ENCODE measurements at regions not wholly inside any gene's neighbourhood (a gene's known extent, or its start where the extent isn't known, plus 50 kb on each side); places are given as distances from the start of the nearest gene placed in this dataset.

DNA sequence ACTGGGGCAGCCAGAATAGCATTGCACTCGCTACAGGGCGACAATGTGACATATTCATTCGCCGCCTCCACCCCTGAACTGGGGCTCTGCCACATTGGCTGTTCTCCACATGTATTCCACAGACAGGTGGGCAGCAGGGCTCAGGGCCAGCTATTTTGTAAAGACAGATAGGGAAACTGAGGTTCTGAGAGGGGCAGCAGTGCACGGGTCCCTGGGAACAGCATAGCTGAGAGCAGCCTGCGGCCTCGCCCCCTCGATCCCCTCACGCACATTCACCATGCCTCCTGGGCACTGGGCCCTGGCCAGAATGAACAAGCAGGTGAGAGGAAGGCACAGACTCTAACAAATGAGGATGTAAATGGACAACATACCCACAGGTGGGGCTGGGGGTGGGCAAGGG, 75.0 kb upstream of the SPATA12 start:
- DNase-seq (ENCODE audit: low spot score), result no peak

DNA sequence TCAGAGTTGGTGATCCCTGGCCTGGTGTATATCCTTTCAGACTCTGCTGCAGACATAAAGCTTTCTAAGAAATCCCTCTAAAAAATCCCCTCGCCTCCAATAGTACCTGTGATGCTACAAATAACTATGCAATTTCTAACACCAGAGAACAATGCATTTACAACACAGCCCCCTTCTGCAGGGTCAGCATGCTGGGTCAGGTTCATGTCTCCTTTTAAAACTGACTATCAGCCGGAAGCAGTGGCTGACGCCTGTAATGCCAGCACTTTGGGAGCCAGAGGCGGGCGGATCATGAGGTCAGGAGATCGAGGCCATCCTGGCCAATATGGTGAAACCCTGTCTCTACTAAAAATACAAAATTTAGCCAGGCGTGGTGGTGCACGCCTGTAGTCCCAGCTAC, 77.0 kb upstream of the SPATA12 start:
- DNase-seq (ENCODE audit: low spot score), result no peak

DNA sequence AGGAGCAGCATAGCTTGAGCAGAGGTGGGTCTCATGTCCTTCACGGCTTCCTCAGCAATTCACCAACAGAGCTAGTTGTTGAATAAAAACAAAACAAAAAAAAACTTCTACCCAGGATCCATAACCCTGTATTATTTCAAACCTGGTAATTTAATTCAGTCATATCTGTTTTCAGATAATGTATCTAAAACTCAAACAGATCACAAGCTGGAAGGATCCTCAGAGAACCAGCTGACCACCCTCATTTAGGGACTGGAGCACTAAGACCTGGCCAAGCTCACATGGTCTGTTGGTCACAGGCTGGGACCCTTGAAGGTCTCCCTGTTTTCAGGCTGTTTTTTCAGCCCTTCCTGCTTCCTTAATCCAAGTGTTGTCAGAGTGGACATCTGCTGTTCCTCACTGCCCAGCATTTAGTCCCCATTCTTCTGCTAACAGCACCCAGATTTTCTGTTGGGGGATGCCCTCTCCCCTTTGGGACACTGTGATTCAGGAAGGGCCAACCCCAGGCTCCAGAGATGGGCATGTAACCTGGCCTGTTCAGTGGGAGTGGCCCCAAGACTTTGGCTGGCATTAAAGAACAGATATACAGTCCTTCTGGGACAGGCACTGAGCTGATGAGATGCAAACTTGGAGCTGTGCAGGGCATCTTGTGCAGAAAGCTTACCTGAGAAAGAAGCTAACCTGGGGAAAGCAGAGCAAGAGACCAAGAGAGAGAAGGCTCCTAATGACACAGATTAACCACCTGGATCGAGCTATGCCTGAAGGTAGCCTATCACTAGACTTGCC, 78.8 kb upstream of the SPATA12 start:
- no peak for DNase-seq (ENCODE audit: low spot score)

DNA sequence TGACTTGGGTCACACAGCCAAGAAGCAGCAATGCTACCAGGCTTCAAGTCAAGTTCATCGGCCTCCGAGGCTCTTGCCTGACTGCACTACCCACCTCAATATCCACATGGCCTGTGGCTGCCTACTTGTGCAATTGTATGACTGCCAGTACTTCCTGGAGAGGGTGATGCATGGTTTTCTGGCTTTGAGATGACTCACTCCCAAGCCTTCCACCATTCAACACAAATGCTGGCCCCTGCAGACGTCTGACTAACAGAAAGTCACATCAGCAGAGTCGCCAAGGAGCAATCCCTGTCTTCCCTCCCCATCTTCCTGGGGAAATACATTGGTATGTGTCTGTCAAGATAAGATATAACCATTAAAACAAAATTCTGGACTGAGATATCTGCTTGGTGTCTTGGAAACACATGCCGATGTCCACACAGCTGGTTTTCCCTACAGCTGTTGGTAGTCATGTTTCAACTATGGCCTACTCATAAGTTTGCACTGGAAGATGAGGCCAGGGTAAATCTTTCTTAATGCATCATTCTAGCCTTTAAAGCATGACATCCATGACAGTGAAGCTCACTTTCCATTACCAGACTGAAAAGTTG, 79.6 kb upstream of the SPATA12 start:
- DNase-seq (ENCODE audit: low spot score), result no peak

DNA sequence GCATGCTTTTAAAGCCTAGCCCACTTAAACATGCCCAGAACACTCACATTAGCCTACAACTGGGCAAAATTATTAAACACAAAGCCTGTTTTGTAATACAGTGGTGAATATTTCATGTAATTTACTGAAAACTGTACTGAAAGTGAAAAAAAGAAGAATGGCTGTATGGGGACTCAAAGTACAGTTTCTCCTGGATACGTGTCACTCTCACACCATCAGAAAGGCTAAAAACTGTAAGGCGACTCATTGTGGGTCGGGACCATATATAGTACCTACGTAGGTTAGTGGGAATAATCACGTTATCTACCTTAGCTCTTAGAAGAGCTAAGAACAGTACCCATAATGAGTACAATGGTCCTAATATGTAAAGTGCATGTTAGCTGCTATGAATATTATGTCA, 80.2 kb upstream of the SPATA12 start:
- no peak for DNase-seq (ENCODE audit: low spot score)

DNA sequence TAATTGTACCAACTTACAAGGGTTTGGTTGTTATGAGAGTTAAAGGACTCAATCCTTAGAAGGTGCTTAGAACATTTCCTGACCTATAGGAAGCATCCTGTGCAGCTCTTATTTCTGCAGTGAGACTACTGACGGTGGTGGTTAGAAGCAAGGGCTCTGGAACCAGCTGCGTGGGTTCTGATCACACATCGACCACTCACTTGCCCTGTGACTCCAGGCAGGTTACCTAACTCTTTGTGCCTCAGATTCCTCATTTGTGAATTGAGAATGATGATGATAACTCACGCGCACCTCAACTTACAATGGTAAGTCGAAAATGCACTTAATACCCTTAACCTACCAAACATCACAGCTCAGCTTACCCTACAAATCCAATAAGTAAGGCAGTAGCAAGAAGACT, 80.7 kb upstream of the SPATA12 start:
- DNase-seq (ENCODE audit: low spot score), result no peak

DNA sequence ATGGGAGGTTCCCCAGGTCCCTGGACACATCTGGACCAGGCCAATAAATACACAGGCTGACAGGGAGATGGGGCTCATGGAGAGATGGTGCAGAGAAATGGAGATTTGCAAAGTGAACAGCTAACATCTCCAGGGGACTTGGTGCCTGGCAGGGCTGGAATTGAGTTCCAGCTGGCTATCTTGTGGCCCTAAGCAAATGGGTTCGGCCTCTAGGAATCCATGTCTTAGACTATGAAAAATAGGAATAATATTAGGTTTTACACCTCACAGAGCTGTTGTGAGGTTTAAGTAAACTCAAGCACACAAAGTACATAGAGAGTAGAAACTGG, 82.9 kb upstream of the SPATA12 start:
- DNase-seq (ENCODE audit: low spot score), result no peak

DNA sequence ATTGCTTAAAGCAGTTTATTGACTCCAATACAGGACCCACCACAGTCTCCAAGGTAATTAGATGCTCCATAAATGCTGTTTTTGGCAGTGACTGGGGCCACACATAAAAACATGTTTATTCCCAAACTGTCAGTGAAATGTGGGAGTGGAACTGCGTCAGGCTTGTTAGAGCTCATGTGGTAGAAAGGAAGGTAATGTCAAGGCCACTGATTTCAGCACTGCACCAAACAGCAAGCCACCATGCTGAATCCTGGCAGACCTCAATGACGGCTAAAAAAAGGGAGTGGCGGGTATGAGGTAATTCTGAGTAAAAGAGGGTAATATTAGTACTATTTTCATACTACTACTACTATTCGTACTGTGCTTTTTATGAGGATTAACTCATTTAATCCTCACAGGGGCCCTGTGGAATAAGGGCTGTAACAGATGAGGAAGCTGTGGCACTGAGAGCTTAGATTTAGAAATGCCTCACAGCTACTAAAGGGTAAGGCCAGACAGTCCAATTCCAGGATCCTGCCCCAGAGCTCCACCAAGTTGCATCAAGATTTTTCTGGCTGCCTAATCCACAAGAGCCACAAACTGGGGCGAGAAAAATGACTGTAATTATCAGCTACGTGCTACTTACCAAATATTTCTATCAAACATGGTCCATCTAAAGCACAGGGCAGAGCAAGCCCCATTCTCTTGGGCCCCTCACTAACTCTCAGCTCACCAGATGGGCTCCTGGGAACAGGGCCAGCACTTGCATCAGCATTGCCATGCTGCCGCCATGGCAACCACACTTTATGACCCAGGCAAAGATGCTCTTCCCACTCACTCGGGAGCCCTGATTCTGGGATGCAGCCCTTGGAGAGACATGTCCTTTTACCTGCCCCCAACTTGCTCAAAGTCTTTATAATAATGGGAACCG, 83.6 kb upstream of the SPATA12 start:
- no peak for DNase-seq (ENCODE audit: low spot score)

DNA sequence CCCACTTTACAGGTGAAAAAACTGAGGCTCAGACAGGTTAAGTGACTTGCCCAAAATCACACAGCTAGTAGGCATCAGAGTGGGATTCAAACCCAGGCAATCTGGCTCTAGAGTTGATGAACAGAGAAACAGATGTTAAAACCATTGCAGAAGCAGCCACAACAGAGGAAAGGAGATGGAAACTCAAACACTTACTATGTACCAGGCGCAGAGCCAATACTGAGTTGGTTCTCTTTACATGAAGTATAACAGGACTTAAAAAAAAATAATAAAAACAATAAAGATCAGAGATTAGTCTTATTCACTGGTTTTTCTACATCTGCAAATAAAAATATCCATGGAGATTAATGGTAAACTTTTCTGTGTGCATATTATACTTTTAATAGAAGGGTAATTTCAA, 84.9 kb upstream of the SPATA12 start:
- DNase-seq (ENCODE audit: low spot score), result no peak

DNA sequence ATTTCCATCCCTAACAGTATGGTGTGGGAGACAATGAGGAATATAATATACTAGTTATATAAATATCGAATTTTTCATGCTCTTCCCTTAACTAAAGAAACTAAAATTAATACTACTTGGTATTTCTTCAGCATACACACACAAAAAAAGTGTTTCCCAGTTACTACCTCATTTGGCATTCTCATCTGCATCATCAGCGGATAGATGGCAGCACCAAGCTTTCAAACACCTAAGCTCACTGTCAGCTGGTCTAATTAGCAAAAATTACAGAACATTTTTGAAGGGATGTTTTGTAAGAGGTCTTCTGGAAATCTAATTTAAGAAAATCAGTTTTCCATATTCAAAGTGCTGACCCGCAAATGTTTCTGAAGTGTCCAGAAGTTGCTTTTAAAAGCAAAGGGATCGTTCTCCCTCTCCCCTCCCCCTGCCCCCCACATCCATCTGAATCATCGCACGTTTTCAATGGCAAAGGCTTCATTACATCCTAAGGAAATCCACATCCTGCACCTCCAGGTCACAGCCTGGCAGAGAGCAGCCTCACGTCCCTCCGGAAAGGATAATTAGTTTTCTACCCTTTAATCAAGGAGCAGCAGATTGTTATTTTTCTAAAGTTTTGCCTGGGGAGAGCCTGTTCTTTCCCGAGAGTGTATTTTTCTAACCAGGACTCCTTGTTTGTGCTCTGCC, 86.1 kb upstream of the SPATA12 start:
- no peak for DNase-seq (ENCODE audit: low spot score)

DNA sequence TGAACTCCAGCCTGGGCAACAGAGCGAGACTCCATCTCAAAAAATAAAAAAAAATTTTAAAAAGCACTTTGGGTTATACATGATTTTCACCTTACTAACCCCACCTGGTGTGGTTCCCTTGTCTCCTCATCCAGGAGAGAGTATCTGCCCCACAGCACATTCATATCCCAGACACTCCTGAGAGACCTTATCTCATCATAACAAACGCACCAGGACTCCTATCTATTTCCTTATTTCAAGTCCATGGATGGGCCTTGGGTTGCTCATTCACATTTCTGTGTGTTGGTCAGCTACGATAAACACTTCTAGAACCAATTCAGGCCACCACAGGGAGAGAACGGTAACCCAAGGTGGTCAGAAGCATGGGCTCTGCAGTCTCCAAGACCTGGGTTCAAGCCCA, 88.6 kb upstream of the SPATA12 start:
- DNase-seq (ENCODE audit: low spot score), result no peak

DNA sequence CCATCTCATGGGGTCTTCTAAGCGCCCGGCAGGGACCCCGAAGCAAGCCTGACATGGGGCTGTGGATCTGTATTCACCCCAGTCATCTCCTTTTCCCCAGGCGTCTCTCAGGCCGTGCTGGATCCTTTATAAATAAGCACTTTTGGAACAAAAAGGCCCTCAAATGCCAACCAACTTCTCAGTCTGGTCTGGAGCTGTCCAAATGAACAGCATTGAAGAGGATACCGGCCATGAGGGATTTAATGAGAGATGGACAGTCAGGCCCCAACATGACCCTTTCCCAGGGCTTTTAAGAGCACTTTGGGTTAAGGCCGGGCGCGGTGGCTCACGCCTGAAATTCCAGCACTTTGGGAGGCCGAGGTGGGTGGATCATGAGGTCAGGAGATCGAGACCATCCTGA, 89.2 kb upstream of the SPATA12 start:
- no peak for DNase-seq (ENCODE audit: low spot score)

DNA sequence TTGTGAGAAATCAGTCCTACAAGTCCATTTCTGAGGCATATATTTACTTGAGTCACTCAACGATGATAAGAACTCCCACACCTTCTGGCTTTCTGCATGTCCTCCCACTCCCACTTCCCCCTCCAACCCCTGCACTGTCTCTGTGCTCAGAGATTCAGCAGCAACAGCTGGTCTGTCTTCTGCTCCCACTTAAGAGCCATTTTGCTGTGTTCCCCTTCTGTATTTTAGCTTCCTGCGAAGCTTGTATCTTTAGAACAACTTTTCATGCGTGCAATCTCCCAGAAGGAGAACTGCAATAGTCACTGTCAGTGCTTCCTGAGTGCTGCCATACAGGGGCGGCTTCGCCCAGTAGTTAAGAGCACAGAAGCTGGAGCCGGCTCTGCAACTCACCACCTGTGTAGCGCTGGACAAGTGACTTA, 90.0 kb upstream of the SPATA12 start:
- no peak for DNase-seq (ENCODE audit: low spot score)

DNA sequence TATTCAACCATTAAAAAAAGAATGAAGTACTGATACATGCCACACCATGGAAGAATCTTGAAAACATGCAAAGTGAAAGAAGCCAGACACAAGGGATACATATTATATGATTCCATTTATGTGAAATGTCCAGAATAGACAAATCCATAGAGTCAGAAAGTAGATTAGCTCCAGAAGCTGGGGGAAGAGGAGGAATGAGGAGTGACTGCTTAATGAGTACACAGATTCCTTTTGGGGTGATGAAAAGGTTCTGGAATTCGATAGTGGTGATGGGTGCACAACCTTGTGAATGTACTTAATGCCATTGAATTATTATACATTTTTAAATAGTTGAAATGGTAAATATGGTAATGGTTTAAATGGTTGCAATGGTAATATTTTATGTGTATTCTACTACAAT, 90.6 kb upstream of the SPATA12 start:
- no peak for DNase-seq (ENCODE audit: low spot score)

DNA sequence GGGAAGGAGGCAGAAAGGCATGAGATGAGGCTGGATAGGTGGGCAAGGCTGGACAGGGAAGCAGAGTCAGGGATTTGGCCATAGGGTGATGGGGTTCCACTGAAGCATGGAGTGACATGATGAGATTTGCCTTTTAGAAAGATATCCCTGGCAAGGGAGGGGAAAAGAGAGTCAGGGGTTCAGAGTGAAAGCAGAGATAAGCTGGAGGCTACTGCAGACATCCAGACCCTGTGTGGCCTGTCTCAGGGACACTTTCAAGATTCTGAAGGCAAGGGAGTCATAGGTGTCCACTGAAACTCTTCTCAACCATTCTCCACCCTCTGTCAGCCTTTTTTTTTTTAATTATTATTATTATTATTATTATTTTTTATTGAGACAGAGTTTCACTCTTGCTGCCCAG, 94.0 kb upstream of the SPATA12 start:
- DNase-seq (ENCODE audit: low spot score), result no peak

DNA sequence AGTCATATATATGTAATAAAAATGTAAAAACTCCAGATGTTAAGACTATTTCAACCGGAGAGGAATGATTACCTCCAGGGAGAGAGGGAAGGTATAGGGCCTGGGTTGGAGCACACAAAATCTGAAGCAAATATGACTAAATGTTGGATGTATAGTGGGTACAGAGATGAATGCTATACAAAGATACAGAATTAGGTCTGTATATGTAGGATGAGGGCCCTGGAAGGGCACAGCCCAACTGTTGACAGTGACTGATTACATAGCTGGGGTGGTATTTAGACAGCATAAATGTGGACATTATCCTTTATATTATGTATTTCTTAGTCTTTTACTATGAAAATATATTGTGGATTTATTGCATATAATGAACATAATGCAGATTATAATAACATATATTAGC, 94.4 kb upstream of the SPATA12 start:
- no peak for DNase-seq (ENCODE audit: low spot score)

DNA sequence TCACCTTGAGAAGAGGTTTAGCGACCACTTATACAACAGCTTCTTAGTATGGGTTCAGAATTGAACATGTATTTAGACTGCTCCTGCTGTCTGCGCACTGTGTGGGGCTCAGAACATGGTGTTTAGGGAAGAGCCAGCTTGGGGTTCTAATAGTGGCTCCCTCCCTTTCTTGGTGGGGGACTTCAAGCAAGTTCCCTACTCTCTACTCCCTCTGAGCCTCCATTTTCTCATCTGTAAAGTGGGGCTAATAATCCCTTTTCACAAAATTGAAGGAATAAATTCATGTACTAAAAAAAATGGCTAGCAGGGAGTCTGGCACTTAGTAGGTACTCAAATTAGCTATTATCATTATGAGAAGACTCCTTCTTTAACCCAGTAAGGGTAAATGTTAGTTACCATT, 97.5 kb upstream of the SPATA12 start:
- DNase-seq (ENCODE audit: low spot score), result no peak

DNA sequence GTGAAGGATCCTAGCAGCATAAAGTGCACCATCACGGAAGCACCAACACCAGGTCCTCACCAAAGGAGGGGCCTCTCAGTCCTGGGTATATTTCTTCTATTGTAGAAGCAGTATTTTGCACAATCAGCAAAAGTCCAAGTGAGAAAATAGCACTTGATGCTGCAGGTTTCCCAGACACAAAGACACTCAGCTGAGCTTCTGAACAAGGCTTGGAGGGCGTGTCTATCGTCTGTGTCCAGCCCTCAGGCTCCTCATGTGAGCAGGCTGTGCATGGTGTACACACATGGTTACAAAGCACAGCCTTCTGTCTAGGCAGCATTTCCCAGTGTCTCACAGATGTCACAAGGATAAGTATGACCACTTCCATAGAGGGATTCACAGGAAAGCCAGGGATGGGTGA, 98.3 kb upstream of the SPATA12 start:
- DNase-seq (ENCODE audit: low spot score), result no peak

DNA sequence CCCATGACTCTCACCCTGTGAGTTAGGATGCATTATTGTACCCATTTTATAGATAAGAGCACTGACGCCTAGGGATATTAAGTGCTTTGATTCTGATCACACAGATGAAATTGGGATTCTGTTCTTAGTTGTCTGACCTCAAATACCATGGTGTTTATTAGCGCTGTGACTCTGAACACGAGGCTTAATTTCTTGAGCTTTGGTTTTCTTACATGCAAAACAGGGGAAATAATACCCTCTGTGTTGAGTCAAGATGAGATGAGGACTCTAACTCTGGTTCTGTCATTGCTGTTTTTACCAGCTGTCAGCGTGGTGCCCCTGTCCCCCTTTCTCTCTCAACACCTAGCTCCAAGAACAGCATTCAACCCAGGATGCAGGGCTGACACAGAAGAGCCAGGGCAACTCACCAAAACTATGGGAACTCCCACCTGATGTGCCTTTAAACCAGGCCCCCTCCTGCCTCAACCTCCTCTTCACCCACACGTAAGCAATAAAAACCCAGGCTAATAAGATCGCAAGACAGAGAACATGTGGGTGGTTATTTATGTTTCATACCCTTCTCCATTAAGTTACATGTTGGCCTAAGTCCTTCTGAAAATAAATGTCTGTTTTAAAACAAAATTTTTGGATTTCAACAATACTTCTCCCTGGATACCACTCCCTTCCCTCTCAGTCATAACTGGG, 100.1 kb upstream of the SPATA12 start:
- no peak for DNase-seq (ENCODE audit: low spot score)

DNA sequence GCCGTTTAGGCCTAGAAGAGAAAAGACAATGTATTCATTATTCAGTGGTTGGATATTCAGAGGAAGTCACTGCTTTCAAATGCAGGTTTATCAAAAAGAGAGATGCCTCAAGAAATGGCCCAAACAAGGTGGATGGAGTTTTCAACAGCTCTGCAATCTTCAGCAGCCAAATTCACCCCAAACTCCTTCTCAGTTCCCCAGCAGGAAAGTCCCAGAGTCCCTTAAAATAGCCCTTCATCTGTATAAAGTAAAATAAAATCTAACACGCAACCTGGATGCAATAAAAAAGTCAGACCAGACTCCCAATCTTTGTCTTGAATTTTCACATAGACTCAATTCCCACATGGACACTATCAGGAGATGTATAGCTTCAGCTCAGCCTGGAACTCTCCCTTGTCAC, 101.6 kb upstream of the SPATA12 start:
- no peak for DNase-seq (ENCODE audit: low spot score)

DNA sequence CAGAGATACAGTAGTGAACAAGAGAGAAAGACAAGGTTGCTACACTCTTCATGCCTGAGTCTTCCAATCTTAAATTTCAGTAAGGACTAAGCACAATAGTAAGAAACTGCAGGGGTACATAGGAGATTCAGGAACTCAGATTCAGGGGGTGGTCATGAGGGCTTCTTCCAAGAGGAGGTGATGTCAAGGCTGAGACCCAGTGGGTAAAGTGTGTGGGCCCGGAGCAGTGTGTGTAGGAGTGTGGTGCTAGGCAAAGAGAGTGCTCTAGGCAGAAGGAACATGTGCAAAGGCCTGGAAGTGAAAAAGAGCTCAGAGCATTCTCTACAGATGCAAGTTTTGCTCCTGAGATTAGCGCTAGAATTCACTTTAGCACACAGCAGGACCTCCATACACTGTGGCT, 102.9 kb upstream of the SPATA12 start:
- no peak for DNase-seq (ENCODE audit: low spot score)

DNA sequence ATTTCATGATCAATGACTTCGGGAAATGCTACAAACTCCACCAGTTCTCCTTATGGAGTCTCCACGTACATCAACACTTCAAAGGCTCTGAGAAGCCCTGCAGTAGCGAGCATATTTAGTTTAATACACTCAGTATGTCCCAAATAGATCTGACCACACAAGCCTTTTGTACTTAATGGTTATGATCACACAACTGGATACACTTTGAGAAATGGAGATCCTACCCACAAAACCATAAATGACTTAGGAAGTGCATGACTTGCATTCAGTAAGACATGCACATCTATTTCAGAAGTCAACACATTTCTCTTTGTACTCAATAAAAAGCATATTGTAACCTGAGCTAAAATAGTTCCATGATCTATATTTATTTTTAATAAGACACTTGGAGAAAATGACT, 103.6 kb upstream of the SPATA12 start:
- DNase-seq (ENCODE audit: low spot score), result no peak

Data from hematopoietic multipotent progenitor cell treated with erythropoietin and hydrocortisone succinate and interleukin-3 and kit ligand, for 15 days (in vitro differentiated cells).